Vagina (tissue), 2 donors: ENCODE measurements at regions not wholly inside any gene's neighbourhood (a gene's known extent, or its start where the extent isn't known, plus 50 kb on each side); places are given as distances from the start of the nearest gene placed in this dataset.

Experiments
- POLR2A ChIP-seq, 2 donors: fragments of 450-650 bp; IDR thresholded peaks; one replicate each; pipeline ENCODE4 v1.6.1; 2017; ENCODE audit warnings: antibody characterized with exemption in 2 of 2, mild to moderate bottlenecking in 2 of 2, moderate library complexity in 2 of 2
- TF ChIP-seq, protein P1 (sequence below), 3 experiments: fragments of 450-650 bp in 2 of 3; fragments of 200-600 bp in 1 of 3; sonication (generic) in 1 of 3; IDR thresholded peaks; one replicate each; pipeline ENCODE4 v1.5.1; 2017 to 2019; ENCODE audit warnings: antibody characterized with exemption in 3 of 3, mild to moderate bottlenecking in 2 of 3, moderate library complexity in 2 of 3

DNA sequence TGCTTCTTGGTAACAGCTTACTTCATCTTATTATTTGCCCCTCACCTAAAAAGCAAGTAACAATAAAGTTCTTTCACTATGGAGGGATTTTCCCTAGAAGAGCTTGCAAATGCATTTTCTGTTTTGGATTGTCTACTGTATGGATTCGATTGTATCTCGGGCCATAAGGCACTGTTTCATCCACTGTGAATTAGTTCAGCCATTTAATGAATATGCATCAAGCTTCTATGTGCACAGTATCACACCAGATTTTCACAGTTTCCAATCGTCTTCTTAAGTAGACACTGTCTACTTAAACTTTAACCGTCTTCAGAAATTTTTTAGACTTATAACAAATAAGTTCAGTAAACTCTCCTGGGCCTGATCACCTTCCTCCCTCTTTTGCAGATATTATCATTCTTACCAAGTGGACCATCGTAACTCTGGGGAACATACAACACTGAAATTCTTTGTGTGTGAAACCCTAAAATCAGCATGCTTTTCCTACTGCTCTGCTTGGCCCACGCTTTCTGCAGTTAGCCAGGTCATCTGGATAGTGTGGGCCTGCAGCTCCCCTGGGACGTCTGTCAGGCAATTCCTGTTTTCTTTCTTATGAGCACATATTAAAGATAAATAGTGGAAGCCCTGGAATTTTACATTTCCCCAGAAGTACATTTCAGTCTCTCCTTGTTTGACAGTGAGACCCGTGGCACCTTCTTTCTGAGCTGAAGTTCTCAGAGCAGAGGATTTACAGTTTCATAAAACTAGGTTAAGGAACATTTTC lies 136.5 kb upstream of the PDE10A start:
- TF ChIP-seq, protein P1, sequence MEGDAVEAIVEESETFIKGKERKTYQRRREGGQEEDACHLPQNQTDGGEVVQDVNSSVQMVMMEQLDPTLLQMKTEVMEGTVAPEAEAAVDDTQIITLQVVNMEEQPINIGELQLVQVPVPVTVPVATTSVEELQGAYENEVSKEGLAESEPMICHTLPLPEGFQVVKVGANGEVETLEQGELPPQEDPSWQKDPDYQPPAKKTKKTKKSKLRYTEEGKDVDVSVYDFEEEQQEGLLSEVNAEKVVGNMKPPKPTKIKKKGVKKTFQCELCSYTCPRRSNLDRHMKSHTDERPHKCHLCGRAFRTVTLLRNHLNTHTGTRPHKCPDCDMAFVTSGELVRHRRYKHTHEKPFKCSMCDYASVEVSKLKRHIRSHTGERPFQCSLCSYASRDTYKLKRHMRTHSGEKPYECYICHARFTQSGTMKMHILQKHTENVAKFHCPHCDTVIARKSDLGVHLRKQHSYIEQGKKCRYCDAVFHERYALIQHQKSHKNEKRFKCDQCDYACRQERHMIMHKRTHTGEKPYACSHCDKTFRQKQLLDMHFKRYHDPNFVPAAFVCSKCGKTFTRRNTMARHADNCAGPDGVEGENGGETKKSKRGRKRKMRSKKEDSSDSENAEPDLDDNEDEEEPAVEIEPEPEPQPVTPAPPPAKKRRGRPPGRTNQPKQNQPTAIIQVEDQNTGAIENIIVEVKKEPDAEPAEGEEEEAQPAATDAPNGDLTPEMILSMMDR (IDR thresholded peaks at IDR 0.05) = no peak
- no peak for TF ChIP-seq POLR2A (IDR thresholded peaks at IDR 0.05)
